ENCODE measurements at regions not wholly inside any gene's neighbourhood (a gene's known extent, or its start where the extent isn't known, plus 50 kb on each side); places are given as distances from the start of the nearest gene placed in this dataset.

DNA sequence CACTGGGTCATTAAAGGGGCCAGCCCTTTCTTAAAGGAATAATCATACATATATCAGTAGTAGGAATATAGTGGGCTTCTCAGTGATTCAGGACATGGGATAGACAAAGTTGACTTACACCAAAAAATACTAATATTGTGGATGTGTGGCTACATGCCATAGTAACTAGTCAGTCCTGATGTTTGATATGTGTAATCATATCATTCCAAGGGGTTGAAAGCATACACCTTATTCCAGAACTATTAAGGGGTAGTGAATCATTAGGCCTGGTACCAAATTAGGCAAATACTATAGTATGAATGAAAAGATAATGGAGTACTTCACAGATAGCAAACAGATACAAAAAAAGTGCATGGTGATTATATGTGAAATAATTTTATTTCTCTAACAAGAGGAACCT is 814.9 kb upstream of the NRXN1 start:
- H3K27ac ChIP-seq (ENCODE audit: low read depth), result no peak overlapping the region
- no peak overlapping the region for H3K4me2 ChIP-seq
- H3F3A ChIP-seq (replicated peaks; ENCODE audit: low read depth), result no peaks in the 10 kb centered on the region
- no peak overlapping the region for H3K4me3 Mint-ChIP-seq
- H3K4me3 ChIP-seq, result no peak overlapping the region
- TF ChIP-seq, protein P1, sequence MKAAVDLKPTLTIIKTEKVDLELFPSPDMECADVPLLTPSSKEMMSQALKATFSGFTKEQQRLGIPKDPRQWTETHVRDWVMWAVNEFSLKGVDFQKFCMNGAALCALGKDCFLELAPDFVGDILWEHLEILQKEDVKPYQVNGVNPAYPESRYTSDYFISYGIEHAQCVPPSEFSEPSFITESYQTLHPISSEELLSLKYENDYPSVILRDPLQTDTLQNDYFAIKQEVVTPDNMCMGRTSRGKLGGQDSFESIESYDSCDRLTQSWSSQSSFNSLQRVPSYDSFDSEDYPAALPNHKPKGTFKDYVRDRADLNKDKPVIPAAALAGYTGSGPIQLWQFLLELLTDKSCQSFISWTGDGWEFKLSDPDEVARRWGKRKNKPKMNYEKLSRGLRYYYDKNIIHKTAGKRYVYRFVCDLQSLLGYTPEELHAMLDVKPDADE (IDR thresholded peaks at IDR 0.05), result no peak
- TF ChIP-seq CREB1 (CRISPR knock-in tag; IDR thresholded peaks at IDR 0.05; ENCODE audit: low read depth) (no peak), POLR2AphosphoS5 (IDR thresholded peaks at IDR 0.05; ENCODE audit: low read depth) (no peak), EZH2phosphoT487 (IDR thresholded peaks at IDR 0.05; ENCODE audit: unreplicated experiment) (no peak), ZNF114 (CRISPR knock-in tag; IDR thresholded peaks at IDR 0.05) (no peak)
- peaks cover 12% of the 10 kb centered on the region for H3K4me1 Mint-ChIP-seq
- H3K36me3 Mint-ChIP-seq (ENCODE audit: low read depth), result peaks cover 4% of the 10 kb centered on the region; the same call in 1 of the 3 replicates
- H3K79me2 ChIP-seq (replicated peaks; ENCODE audit: insufficient read depth), result no peaks in the 10 kb centered on the region
- H3K27me3 Mint-ChIP-seq (ENCODE audit: insufficient read depth, low read depth, poor library complexity), result no peaks in the 10 kb centered on the region
- H2AFZ ChIP-seq, result no peak overlapping the region
- no peak overlapping the region for H3K27ac Mint-ChIP-seq
- peaks cover 2% of the 10 kb centered on the region; the same call in 1 of the 2 replicates for H3K9me2 ChIP-seq (ENCODE audit: insufficient read depth)
- ATAC-seq (no peak), DNase-seq (ENCODE audit: low spot score) (no peak)
- H3K9me3 Mint-ChIP-seq, result no peaks in the 10 kb centered on the region; the same call in 2 of the 3 replicates
- H3K4me1 ChIP-seq (ENCODE audit: insufficient read depth), result peaks cover 13% of the 10 kb centered on the region; the same call in 1 of the 2 replicates
- no peaks in the 10 kb centered on the region for H3K27me3 ChIP-seq (ENCODE audit: insufficient read depth)
- H4K20me1 ChIP-seq (replicated peaks; ENCODE audit: insufficient read depth), result no peaks in the 10 kb centered on the region
- no peaks in the 10 kb centered on the region for H3K36me3 ChIP-seq (ENCODE audit: insufficient read depth)

DNA sequence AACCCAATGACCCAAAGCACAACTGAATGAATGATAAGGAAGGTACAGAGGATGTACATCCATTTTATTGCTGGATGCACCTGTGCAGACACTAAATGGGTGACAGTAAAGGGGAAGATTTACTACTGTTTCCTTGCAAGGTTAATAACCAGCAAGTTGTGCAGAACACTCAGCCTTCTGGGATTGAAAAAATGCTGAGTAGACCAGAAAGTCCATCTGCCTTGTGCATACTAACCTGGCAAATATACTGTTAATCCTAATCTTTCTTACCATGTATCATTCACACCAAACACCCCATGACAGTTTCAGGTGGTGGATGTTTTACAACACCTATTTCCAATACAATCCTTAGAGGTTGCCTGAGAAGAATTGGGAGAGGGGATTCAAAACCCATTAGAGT is 814.1 kb upstream of the NRXN1 start:
- no peak overlapping the region for H3K27ac ChIP-seq (ENCODE audit: low read depth)
- DNase-seq (ENCODE audit: low spot score) (no peak), ATAC-seq (no peak)
- H3K36me3 ChIP-seq (ENCODE audit: insufficient read depth), result no peaks in the 10 kb centered on the region
- H3K27me3 Mint-ChIP-seq (ENCODE audit: insufficient read depth, low read depth, poor library complexity), result no peaks in the 10 kb centered on the region
- H3K4me1 ChIP-seq (ENCODE audit: insufficient read depth), result peaks cover 13% of the 10 kb centered on the region; the same call in 1 of the 2 replicates
- H4K20me1 ChIP-seq (replicated peaks; ENCODE audit: insufficient read depth), result no peaks in the 10 kb centered on the region
- H3K4me3 Mint-ChIP-seq, result no peak overlapping the region
- H3F3A ChIP-seq (replicated peaks; ENCODE audit: low read depth), result no peaks in the 10 kb centered on the region
- TF ChIP-seq, protein P2, sequence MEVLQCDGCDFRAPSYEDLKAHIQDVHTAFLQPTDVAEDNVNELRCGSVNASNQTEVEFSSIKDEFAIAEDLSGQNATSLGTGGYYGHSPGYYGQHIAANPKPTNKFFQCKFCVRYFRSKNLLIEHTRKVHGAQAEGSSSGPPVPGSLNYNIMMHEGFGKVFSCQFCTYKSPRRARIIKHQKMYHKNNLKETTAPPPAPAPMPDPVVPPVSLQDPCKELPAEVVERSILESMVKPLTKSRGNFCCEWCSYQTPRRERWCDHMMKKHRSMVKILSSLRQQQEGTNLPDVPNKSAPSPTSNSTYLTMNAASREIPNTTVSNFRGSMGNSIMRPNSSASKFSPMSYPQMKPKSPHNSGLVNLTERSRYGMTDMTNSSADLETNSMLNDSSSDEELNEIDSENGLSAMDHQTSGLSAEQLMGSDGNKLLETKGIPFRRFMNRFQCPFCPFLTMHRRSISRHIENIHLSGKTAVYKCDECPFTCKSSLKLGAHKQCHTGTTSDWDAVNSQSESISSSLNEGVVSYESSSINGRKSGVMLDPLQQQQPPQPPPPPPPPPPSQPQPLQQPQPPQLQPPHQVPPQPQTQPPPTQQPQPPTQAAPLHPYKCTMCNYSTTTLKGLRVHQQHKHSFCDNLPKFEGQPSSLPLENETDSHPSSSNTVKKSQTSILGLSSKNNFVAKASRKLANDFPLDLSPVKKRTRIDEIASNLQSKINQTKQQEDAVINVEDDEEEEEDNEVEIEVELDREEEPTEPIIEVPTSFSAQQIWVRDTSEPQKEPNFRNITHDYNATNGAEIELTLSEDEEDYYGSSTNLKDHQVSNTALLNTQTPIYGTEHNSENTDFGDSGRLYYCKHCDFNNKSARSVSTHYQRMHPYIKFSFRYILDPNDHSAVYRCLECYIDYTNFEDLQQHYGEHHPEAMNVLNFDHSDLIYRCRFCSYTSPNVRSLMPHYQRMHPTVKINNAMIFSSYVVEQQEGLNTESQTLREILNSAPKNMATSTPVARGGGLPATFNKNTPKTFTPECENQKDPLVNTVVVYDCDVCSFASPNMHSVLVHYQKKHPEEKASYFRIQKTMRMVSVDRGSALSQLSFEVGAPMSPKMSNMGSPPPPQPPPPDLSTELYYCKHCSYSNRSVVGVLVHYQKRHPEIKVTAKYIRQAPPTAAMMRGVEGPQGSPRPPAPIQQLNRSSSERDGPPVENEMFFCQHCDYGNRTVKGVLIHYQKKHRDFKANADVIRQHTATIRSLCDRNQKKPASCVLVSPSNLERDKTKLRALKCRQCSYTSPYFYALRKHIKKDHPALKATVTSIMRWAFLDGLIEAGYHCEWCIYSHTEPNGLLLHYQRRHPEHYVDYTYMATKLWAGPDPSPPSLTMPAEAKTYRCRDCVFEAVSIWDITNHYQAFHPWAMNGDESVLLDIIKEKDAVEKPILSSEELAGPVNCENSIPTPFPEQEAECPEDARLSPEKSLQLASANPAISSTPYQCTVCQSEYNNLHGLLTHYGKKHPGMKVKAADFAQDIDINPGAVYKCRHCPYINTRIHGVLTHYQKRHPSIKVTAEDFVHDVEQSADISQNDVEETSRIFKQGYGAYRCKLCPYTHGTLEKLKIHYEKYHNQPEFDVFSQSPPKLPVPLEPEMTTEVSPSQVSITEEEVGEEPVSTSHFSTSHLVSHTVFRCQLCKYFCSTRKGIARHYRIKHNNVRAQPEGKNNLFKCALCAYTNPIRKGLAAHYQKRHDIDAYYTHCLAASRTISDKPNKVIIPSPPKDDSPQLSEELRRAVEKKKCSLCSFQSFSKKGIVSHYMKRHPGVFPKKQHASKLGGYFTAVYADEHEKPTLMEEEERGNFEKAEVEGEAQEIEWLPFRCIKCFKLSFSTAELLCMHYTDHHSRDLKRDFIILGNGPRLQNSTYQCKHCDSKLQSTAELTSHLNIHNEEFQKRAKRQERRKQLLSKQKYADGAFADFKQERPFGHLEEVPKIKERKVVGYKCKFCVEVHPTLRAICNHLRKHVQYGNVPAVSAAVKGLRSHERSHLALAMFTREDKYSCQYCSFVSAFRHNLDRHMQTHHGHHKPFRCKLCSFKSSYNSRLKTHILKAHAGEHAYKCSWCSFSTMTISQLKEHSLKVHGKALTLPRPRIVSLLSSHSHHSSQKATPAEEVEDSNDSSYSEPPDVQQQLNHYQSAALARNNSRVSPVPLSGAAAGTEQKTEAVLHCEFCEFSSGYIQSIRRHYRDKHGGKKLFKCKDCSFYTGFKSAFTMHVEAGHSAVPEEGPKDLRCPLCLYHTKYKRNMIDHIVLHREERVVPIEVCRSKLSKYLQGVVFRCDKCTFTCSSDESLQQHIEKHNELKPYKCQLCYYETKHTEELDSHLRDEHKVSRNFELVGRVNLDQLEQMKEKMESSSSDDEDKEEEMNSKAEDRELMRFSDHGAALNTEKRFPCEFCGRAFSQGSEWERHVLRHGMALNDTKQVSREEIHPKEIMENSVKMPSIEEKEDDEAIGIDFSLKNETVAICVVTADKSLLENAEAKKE (CRISPR knock-in tag; IDR thresholded peaks at IDR 0.05), result no peak
- no peak for TF ChIP-seq STAT1 (IDR thresholded peaks at IDR 0.05; ENCODE audit: unreplicated experiment)
- TF ChIP-seq, protein P3, sequence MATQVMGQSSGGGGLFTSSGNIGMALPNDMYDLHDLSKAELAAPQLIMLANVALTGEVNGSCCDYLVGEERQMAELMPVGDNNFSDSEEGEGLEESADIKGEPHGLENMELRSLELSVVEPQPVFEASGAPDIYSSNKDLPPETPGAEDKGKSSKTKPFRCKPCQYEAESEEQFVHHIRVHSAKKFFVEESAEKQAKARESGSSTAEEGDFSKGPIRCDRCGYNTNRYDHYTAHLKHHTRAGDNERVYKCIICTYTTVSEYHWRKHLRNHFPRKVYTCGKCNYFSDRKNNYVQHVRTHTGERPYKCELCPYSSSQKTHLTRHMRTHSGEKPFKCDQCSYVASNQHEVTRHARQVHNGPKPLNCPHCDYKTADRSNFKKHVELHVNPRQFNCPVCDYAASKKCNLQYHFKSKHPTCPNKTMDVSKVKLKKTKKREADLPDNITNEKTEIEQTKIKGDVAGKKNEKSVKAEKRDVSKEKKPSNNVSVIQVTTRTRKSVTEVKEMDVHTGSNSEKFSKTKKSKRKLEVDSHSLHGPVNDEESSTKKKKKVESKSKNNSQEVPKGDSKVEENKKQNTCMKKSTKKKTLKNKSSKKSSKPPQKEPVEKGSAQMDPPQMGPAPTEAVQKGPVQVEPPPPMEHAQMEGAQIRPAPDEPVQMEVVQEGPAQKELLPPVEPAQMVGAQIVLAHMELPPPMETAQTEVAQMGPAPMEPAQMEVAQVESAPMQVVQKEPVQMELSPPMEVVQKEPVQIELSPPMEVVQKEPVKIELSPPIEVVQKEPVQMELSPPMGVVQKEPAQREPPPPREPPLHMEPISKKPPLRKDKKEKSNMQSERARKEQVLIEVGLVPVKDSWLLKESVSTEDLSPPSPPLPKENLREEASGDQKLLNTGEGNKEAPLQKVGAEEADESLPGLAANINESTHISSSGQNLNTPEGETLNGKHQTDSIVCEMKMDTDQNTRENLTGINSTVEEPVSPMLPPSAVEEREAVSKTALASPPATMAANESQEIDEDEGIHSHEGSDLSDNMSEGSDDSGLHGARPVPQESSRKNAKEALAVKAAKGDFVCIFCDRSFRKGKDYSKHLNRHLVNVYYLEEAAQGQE (IDR thresholded peaks at IDR 0.05; ENCODE audit: unreplicated experiment), result no peak
- no peak for TF ChIP-seq JUNB (IDR thresholded peaks at IDR 0.05; ENCODE audit: unreplicated experiment)
- TF ChIP-seq EZH2phosphoT487 (IDR thresholded peaks at IDR 0.05; ENCODE audit: unreplicated experiment), result no peak
- no peak for TF ChIP-seq CREB1 (CRISPR knock-in tag; IDR thresholded peaks at IDR 0.05; ENCODE audit: low read depth)
- no peak for TF ChIP-seq EZH2 (IDR thresholded peaks at IDR 0.05; ENCODE audit: low read depth, unreplicated experiment)
- TF ChIP-seq ZNF331 (CRISPR knock-in tag; IDR thresholded peaks at IDR 0.05; ENCODE audit: low read depth), result no peak
- H3K9me2 ChIP-seq (ENCODE audit: insufficient read depth), result peaks cover 4% of the 10 kb centered on the region; the same call in 1 of the 2 replicates
- no peaks in the 10 kb centered on the region for H3K79me2 ChIP-seq (replicated peaks; ENCODE audit: insufficient read depth)
- no peaks in the 10 kb centered on the region; the same call in 2 of the 3 replicates for H3K9me3 Mint-ChIP-seq
- H2AFZ ChIP-seq, result no peak overlapping the region
- no peak overlapping the region for H3K4me3 ChIP-seq
- peaks cover 4% of the 10 kb centered on the region; the same call in 1 of the 3 replicates for H3K36me3 Mint-ChIP-seq (ENCODE audit: low read depth)
- H3K4me2 ChIP-seq, result no peak overlapping the region
- H3K4me1 Mint-ChIP-seq, result peaks cover 12% of the 10 kb centered on the region
- H3K27ac Mint-ChIP-seq, result no peak overlapping the region
- no peaks in the 10 kb centered on the region for H3K27me3 ChIP-seq (ENCODE audit: insufficient read depth)

All from GM23338 (cell line).